ENCODE measurements at regions not wholly inside any gene's neighbourhood (a gene's known extent, or its start where the extent isn't known, plus 50 kb on each side); places are given as distances from the start of the nearest gene placed in this dataset.
"Not testable (repeated sequence)": the region's sequence is repeated elsewhere in the genome, so short reads cannot be mapped to it uniquely, and the experiment has no call there.

- DNase-seq (ENCODE audit: low read depth, low spot score) = no peak
These were observed 1128.2 kb upstream of the ACVR2A start for GRCh38 chr2:146716591-146716990.

DNA sequence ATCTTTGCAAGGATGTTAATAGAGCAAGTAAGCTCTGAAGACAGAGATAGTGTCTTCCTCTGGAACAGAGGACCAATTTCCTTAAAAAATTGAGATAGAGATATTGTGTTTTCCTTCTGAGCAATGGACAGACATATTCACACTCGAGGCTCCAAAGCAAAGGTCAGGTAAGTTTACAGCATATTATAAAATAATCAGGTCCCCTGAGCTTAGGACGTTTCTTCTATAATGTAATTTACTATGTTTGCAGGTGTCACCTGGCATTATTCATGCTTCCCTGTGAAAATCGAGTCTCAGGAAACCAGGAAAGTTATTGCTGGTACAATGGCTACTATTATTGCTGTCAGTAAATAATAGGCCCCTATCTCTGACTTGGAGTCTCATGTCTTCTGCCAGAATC lies 1135.8 kb upstream of the ACVR2A start:
- no peak for DNase-seq (ENCODE audit: low read depth, low spot score)

DNA sequence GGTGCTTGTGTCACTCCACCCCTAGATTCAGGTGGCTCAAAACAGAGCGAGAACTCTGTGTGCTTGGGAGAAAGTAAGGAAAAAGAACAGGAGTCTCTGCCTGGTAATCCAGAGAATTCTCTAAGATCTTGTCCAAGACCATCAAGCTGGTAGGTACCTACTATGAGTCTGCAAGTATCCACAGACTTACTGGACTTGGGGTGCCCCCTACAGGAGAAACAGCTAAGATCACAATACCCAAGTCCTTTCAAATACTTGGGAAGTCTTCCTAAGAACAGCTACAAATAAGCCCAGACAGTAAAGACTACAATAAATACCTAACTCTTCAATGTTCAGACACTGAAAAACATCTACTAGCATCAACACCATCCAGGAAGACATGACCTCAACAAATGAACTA lies 1143.6 kb upstream of the ACVR2A start:
- DNase-seq (ENCODE audit: low read depth, low spot score) = no peak

GRCh38 chr2:146697307-146697706 lies 1147.5 kb upstream of the ACVR2A start:
- no peak for DNase-seq (ENCODE audit: low read depth, low spot score)

GRCh38 chr2:146696787-146697186 lies 1148.0 kb upstream of the ACVR2A start:
- DNase-seq (ENCODE audit: low read depth, low spot score) = not testable (repeated sequence)

DNA sequence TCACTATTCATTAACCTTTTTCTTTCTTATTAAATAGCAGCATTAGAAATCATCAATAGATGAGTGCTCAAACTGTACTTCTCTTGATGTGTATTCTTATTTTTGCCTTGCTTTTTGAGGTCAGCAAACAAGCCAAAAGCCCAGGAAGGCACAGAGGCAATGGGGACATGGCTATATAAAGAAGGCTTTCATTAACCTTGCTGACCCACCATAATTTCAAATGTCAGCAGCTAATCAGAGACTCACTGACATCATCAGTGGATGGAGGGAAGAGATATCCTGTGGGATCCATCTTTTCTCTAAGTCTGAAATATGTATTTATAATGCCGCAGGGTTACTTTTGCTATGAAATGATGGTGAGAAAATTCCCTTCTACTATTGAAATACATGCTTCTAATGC lies 1162.8 kb upstream of the ACVR2A start:
- DNase-seq (ENCODE audit: low read depth, low spot score) = no peak

DNA sequence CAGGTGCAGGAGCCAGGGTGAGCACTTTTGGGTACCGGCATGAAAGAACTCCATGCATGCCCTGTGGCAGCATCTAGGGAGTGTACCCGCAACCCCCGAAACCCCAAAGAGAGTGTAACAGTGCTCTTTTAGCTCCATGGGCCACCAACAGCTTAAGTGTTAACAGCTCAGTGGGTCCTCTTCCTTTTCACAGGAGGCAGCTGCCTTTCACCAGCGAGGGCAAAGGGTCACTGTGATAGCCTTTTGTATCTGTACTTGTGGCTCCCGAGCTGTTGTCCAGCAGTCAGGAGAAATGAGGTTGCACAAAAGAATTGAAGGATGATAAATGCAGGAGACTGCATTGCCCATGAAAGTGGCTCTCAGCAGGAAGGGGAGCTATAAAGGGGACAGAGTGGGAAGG lies 1166.3 kb upstream of the ACVR2A start:
- DNase-seq (ENCODE audit: low read depth, low spot score) = no peak

- no peak for DNase-seq (ENCODE audit: low read depth, low spot score)
These were observed 1167.5 kb upstream of the ACVR2A start for GRCh38 chr2:146677280-146677679.

GRCh38 chr2:146669735-146670134 lies 1175.1 kb upstream of the ACVR2A start:
- no peak for DNase-seq (ENCODE audit: low read depth, low spot score)

GRCh38 chr2:146666340-146666739 lies 1178.5 kb upstream of the ACVR2A start:
- DNase-seq (ENCODE audit: low read depth, low spot score) = no peak

DNA sequence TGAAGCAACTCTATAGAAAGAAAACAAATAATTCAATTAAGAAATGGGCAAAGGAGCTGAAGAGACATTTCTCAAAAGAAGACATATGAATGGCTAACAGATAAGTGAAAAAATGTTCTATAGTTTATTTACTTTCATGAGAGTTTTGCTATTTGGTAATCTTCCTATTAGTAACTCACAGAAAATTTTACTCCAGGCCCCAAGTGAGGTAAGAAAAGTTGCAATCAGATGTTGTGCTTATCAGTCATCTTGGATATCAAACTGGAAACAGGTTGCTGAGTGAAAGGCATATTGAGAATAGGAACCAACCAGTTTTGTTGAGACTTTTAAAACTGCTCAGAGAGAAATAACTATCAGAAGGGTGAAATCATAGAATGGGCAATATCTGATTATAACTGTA lies 1179.0 kb upstream of the ACVR2A start:
- DNase-seq (ENCODE audit: low read depth, low spot score) = no peak

DNA sequence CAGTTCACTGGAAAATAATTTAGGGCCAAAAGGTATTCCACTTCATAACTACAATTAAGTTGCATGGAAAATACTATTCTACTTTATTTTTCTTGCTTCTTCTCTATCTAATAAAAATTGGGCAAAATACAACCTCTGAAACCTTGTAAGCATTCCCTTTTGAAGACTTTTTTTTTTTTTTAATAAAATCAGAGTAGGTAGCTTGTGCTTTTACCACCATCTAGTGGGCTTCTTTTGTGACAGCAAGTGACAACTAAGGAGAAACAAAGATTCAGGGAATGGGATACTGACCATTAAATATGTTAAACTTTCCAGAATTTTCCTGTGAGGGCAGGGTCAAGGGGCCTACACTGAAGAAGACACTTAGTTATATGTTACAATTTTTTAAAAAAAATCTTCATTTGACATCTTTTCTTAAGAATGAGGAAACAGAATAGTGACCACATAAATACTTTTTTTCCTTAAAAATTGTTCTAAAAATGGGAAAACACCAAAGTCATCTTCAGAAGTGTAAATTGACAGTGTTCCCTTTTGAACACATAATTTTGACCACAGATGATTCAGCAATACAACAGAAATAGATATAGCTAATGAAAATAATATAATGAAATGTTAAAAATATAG lies 1183.2 kb upstream of the ACVR2A start:
- no peak for DNase-seq (ENCODE audit: low read depth, low spot score)

DNA sequence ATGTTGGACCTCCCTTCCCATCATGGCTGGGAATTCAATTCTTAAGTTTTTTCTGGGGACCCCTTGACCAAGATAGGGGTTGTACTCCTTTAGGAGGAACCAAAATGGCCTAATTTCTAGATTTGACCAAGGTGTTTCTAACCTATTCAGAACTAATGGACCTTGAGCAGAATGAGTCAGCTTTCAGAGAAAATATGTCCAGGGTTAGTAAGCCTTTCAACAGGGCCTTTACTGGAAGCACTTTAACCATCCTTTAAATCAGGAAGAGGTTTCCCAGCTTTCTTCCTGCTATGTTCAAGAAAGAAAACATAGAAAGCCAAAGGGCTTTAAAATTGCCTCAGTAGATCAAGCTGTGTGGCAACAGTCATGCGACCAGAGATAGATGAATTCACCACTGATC lies 1184.9 kb upstream of the ACVR2A start:
- DNase-seq (ENCODE audit: low read depth, low spot score) = no peak

GRCh38 chr2:146652311-146652710 lies 1192.5 kb upstream of the ACVR2A start:
- no peak for DNase-seq (ENCODE audit: low read depth, low spot score)

- DNase-seq (ENCODE audit: low read depth, low spot score) = no peak
These were observed 1193.5 kb upstream of the ACVR2A start for GRCh38 chr2:146651361-146651760.

GRCh38 chr2:146642066-146642465 lies 1202.8 kb upstream of the ACVR2A start:
- DNase-seq (ENCODE audit: low read depth, low spot score) = no peak

- DNase-seq (ENCODE audit: low read depth, low spot score) = no peak
These were observed 1210.4 kb upstream of the ACVR2A start for GRCh38 chr2:146634230-146635097.

- no peak for DNase-seq (ENCODE audit: low read depth, low spot score)
These were observed 1211.7 kb upstream of the ACVR2A start for GRCh38 chr2:146633159-146633558.

DNA sequence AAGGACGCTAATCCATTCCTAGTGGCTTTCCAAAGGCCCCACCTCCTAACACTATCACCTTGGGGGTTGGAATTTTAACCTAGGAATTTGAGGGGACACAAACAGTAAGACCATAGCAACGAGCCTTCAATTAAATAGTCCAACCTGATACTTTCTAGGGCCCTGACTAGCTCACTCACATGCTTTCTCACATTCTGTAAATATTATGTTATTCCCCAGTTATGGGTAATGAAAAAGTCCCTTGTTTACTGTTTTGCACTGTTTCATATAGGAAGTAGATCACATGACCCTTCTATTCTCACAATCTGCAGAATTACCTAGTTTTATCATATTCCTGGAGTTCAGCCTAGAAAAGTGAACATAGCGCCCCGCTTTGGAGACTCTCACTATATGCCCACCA lies 1212.1 kb upstream of the ACVR2A start:
- no peak for DNase-seq (ENCODE audit: low read depth, low spot score)

DNA sequence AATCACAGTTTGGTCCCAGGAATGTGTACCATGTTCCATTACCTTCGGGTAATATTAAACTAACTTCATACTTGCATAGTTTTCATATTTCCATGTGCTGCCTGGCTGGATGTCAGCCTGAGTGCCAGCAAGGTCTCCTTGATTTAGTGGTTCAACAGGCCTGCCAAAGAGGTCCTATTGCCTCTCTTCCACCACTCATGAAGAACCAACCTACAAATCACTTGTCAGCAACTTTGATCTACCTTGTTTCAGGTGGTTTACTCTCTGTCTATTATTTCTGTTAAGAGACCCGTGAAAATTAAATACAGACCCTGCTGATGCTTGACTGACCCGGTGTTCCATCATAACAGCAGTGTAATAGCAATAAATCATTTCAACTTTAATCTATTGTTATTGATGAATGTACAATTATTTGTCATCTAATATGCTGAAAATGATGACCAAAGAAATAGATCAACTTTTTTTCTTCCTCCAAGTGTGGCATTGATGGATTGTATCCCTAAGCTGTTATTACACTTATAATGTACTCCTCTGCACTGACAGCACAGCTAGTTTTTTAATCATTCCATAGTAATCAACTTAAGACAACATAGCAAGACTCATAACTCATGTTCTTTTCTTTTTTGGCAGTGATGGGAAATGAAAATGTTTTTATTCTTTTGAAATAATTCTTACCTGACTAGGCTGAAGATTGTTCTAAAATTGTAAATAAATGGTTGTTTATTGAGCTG lies 1220.2 kb upstream of the ACVR2A start:
- DNase-seq (ENCODE audit: low read depth, low spot score) = no peak

DNA sequence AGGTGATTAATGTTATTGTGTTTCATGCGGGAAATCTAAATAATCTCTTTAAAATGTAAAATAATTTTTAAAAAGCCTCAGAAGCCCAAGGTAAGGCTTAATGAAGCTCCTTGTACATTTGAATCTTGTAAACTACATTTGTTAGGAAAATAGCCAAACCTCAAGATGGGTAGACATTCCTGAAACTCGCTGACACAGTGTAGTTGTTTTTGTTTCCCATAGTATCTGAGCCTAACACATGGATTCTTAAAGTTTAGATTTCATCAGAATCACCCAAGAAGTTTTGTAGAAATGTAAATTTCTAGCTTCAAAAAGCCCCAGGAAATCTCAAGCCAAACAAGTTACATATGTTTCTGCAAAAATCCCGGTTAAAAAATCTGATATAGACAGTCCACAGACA lies 1221.1 kb upstream of the ACVR2A start:
- DNase-seq (ENCODE audit: low read depth, low spot score) = no peak

- no peak for DNase-seq (ENCODE audit: low read depth, low spot score)
These were observed 1223.2 kb upstream of the ACVR2A start for GRCh38 chr2:146621656-146622055.

DNA sequence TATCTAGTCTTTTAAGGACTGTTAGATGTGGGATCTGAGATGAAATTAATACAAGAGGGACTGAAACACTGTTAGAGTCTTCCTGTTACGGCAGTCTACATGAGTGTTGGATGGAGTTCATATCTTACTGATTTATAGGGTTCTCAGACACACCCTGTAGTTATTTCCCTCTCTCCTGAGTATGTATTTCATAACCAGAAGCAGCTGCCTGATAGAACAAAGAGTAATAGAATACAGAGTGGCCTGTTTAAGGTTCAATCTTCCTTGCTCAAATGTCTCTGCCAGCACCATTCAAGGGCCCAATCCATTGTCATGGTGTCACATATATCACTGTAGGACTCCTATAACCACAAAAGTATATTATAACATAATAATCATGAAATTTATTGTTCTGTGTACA lies 1229.1 kb upstream of the ACVR2A start:
- no peak for DNase-seq (ENCODE audit: low read depth, low spot score)

Measured in activated CD4-positive, CD25-positive, alpha-beta regulatory T cell treated with anti-CD3 and anti-CD28 coated beads, Interleukin-2, amount 50 U/mL, for 16 hours (primary cell).